ENCODE measurements at regions not wholly inside any gene's neighbourhood (a gene's known extent, or its start where the extent isn't known, plus 50 kb on each side); places are given as distances from the start of the nearest gene placed in this dataset.
A peak's percentile ranks its signal among the peaks of the same experiment; 100 is the strongest.

- no peak for DNase-seq (ENCODE audit: low spot score)
Observed at GRCh38 chr18:32621034-32621433, 150.4 kb upstream of the GAREM1 start.

DNA sequence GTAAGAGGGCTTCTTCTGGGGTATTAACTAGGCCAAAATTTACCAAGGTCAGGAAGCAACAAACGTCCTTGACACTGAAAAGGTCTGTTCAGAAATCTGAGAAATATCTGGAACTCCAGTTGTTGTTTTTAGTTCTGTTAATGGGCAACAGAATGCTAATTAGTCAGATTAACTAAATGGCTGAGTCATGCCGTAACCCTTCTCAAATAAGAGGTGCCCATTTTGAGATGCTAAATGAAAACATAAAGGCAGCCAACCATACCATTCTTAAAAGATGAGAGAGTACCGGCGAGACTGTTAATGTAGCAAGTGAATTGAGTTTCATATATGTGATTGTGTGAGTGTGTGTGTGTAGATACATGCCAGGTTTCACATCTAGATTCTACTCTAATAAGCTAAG, 147.9 kb upstream of the GAREM1 start:
- no peak for DNase-seq (ENCODE audit: low spot score)

DNA sequence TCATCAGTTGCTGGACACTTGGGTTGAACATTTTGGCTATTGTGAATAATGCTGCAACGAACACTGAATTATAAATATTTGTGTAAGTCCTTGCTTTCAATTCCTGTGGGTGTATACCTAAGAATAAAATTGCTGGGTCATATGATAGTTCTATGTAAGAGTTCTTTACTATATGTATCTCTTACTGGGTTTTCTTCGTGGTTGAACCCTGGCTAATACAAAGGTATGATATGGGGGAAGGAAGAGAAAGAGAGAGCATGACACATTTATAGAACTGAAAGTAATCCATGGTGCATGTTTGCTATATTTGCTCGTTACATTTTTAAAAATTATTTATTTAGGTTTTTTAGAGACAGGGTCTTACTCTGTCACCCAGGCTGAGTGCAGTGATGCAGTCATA, 143.1 kb upstream of the GAREM1 start:
- no peak for DNase-seq (ENCODE audit: low spot score)

- no peak for DNase-seq (ENCODE audit: low spot score)
Observed at GRCh38 chr18:32612651-32613050, 142.0 kb upstream of the GAREM1 start.

DNA sequence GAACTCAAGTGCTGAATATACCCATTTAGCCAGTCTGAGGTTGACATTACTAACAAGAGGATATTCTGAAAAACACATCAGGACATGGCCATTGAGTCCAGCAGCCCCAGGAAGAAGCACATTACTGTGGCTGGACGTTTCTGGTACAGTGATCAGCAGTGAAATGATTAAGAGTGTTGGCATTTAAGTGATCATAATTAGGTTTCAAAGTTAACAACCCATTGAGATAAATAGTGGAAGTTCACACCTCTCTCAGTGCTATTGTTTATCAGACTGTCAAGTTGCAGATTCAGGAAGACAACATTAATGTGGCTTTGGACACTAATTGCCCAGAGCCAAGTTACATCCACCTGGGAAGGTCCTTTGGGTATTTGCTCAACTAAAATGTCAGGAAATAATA, 139.5 kb upstream of the GAREM1 start:
- DNase-seq (ENCODE audit: low spot score), result no peak

GRCh38 chr18:32607816-32608215, 137.1 kb upstream of the GAREM1 start:
- DNase-seq (ENCODE audit: low spot score), result no peak

DNA sequence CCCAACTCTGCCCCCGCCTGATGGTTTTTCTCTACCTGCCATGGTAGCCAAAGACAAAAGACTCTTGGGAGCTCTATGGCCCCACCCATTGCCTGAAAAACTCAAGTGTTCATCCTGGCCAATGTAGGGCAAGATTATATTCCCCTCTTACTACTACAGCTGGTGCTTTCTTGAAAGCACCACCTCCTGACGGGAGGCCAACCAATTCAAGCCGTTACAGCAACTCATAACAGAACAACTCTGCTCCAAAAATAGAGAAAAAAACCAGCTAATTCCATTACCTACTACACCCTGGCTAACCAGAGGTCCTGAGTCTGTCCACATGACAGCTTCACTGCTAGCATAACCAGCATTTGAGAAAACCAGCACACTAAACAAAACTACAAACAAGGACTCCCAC, 127.5 kb upstream of the GAREM1 start:
- DNase-seq (ENCODE audit: low spot score), result no peak

- no peak for DNase-seq (ENCODE audit: low spot score)
Observed at GRCh38 chr18:32596501-32596900, 125.8 kb upstream of the GAREM1 start.

- DNase-seq (ENCODE audit: low spot score), result no peak
Observed at GRCh38 chr18:32595832-32596231, 125.2 kb upstream of the GAREM1 start.

- DNase-seq (ENCODE audit: low spot score), result no peak
Observed at GRCh38 chr18:32588191-32588590, 117.5 kb upstream of the GAREM1 start.

DNA sequence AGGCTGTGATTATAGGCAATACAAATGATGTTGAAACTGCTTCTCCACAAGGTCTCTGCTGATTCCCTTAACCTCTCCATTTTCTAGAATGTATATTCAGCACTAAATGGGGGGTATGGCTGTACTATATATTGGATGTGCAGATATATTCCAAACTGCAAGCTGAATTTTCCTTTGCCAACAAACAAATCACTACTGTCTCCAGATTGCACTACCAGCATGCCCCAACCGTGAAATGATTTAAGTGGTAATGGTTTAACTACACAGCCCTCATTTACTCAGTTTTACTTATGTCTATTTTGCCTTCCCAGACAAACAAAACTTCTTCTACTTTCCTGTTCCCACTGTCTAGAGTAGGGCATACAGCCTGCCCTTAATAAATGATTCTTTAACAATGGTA, 112.7 kb upstream of the GAREM1 start:
- no peak for DNase-seq (ENCODE audit: low spot score)

GRCh38 chr18:32582455-32582854, 111.8 kb upstream of the GAREM1 start:
- no peak for DNase-seq (ENCODE audit: low spot score)

GRCh38 chr18:32577561-32577960, 106.9 kb upstream of the GAREM1 start:
- DNase-seq (ENCODE audit: low spot score), result no peak

DNA sequence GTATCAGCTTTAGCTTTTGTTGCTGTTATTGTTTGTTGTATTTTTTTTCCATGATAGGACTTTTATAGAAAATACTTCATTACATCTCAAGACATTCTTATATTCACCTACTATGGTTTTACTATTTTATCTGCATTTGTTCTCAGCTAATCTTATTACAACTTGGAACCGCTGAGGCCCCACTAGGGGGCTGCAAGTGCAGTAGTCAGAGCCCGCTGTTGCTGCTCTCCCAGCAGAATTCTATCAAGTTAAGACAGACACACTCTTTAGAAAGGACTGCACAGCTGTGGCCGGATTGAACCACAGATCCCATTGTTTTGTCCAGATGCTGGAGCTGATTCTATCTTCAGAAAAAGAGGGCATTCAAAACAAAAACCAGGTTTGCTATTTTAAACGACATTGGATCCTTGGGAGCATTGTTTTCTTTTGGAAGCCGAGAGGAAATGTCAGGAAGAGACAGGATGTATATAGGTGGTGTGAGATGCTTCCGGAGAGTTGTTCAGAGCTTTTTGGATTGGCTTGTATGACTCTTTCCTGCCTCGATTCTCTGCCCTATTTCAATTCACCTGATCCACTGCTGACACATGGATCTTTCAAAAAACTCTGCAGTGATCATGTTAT, 105.7 kb upstream of the GAREM1 start:
- DNase-seq (ENCODE audit: low spot score), result no peak

DNA sequence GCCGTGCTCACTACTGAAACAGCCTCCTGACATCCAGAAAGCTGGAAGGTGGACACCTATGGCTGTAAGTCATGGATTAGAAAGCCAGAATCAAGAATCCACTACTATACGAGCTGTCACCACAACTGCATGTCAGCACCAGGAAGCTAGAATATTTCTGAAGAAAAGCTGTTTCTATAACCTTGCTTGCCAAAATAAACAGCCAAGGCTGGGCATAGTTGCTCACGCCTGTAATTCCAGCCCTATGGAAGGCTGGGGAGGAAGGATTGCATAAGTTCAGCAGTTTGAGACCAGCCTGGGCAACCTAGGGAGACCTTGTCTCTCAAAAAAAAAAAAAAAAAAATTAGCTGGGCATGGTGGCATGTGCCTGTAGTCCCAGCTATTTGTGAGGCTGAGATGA, 96.3 kb upstream of the GAREM1 start:
- DNase-seq (ENCODE audit: low spot score), result no peak

- DNase-seq (ENCODE audit: low spot score), result no peak
Observed at GRCh38 chr18:32553640-32554365, 83.1 kb upstream of the GAREM1 start.

DNA sequence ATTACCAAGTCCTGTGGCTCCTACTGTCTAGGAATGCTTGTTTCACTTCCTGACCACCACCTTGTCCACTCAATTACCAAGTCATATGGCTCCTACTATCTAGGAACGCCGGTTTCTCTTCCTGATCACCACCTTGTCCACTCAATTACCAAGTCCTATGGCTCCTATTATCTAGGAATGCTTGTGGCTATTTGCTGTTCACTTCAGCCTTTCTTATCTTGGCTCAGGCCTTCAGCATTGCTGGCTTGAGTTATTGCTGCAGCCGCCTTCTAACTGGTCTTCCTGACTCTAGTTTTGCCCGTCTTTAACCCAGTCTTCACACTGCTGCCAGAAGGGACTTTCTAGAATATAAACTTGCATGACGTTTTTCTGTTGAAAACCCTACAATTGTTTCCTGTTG, 82.5 kb upstream of the GAREM1 start:
- DNase-seq (ENCODE audit: low spot score), result no peak

GRCh38 chr18:32552421-32553030, 81.8 kb upstream of the GAREM1 start:
- DNase-seq (ENCODE audit: low spot score), result peak; percentile 70

- no peak for DNase-seq (ENCODE audit: low spot score)
Observed at GRCh38 chr18:32550963-32551362, 80.3 kb upstream of the GAREM1 start.

DNA sequence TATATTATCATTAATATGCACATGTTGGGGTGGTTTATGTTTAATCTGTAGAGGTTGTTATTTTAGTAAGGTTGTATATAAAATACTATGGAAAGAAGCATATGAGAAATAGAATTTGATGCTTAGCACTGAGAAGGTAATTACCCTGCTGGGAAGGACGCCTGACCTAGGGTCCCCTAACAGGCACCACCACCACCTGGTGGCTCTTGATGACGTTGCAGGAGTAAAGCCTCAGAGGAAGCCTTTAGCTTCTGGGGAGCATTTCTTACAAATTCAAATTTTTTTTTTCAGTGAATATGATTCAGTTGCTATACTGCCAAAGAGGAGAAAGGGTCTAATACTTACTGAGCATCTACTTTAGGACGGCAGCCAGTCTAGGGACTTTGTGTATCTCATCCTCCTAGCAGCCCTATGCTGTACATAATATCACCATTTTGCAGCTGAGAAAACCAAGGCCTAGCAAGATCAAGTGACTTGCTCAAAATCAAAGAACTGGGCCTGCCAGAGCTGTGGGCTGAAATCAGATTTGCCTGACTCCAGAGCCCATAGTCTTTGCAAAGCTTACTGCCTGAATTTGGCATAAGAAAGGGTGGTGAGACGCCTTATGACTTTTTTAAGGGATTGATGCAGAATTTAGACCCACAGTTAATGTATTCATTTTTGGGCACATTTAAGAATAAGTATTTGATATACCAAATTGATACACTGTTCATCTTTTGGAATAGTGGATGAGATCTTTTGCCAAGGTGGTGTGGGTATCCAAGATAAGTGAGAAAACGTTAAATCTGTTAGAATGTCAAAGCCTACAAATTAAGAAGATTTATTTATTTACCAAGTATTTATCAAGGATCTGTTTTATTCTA, 78.8 kb upstream of the GAREM1 start:
- DNase-seq (ENCODE audit: low spot score), result peak; percentile 51

DNA sequence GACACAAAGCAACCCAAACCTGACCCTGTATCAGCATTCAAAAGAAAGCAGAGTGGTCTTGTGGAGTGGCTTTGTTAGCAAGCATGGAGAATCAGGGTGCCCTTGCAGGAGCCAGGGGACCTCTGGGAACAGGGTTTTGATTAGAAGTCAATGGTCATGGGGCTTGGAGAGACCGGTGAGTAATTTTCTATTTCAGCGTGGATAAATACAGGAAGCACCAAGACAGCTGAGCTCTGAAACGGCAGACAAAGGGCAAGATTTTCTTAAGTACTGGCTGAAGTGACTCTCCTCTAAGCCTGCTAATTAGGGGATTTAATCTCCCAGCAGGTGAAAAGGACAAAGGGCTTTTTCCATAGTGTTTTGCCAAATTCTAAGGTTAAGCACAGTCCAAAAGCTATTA, 78.0 kb upstream of the GAREM1 start:
- no peak for DNase-seq (ENCODE audit: low spot score)

GRCh38 chr18:32545631-32546030, 74.9 kb upstream of the GAREM1 start:
- DNase-seq (ENCODE audit: low spot score), result no peak

Data from ureter (tissue), 1 donor.